ENCODE measurements at regions not wholly inside any gene's neighbourhood (a gene's known extent, or its start where the extent isn't known, plus 50 kb on each side); places are given as distances from the start of the nearest gene placed in this dataset.
A peak's percentile ranks its signal among the peaks of the same experiment; 100 is the strongest.

- H3K4me3 Mint-ChIP-seq (ENCODE audit: low read depth), result no peak overlapping the region
- H3K27me3 Mint-ChIP-seq, result no peaks in the 10 kb centered on the region
- TF ChIP-seq CTCF (IDR thresholded peaks at IDR 0.05; ENCODE audit: unreplicated experiment), result no peak
- DNase-seq (ENCODE audit: low spot score, unreplicated experiment), result no peak
- no peaks in the 10 kb centered on the region for H3K36me3 Mint-ChIP-seq (ENCODE audit: insufficient read depth)
- peaks cover 4% of the 10 kb centered on the region for H3K9me3 Mint-ChIP-seq (ENCODE audit: low read depth)
- no peak overlapping the region for H3K27ac Mint-ChIP-seq
- H3K4me1 Mint-ChIP-seq (ENCODE audit: low read depth), result peaks cover 2% of the 10 kb centered on the region
Measured at GRCh38 chrX:124910611-124911010, 409.1 kb upstream of the TEX13C start.

- H3K27ac Mint-ChIP-seq, result no peak overlapping the region
- no peaks in the 10 kb centered on the region for H3K36me3 Mint-ChIP-seq (ENCODE audit: insufficient read depth)
- no peak for TF ChIP-seq CTCF (IDR thresholded peaks at IDR 0.05; ENCODE audit: unreplicated experiment)
- H3K27me3 Mint-ChIP-seq, result no peaks in the 10 kb centered on the region
- no peaks in the 10 kb centered on the region for H3K9me3 Mint-ChIP-seq (ENCODE audit: low read depth)
- H3K4me3 Mint-ChIP-seq (ENCODE audit: low read depth), result no peak overlapping the region
- H3K4me1 Mint-ChIP-seq (ENCODE audit: low read depth), result peaks cover 3% of the 10 kb centered on the region
- no peak for DNase-seq (ENCODE audit: low spot score, unreplicated experiment)
Measured at GRCh38 chrX:124917011-124917410, 402.7 kb upstream of the TEX13C start.

- no peaks in the 10 kb centered on the region for H3K9me3 Mint-ChIP-seq (ENCODE audit: low read depth)
Measured at GRCh38 chrX:124925681-124926080, 394.0 kb upstream of the TEX13C start.

GRCh38 chrX:124931241-124931640 is 388.4 kb upstream of the TEX13C start:
- Mint-ChIP-seq H3K9me3 (ENCODE audit: low read depth) (no peaks in the 10 kb centered on the region), H3K27ac (no peak overlapping the region), H3K27me3 (no peaks in the 10 kb centered on the region), H3K36me3 (ENCODE audit: insufficient read depth) (no peaks in the 10 kb centered on the region), H3K4me3 (ENCODE audit: low read depth) (no peak overlapping the region), H3K4me1 (ENCODE audit: low read depth) (peaks cover 23% of the 10 kb centered on the region)
- TF ChIP-seq CTCF (IDR thresholded peaks at IDR 0.05; ENCODE audit: unreplicated experiment), result no peak
- DNase-seq (ENCODE audit: low spot score, unreplicated experiment), result no peak

More at GRCh38 chrX:124925681-124926080, 394.0 kb upstream of the TEX13C start:
- H3K27ac Mint-ChIP-seq, result peak overlapping the region; percentile 34
- H3K27me3 Mint-ChIP-seq, result no peaks in the 10 kb centered on the region
- H3K36me3 Mint-ChIP-seq (ENCODE audit: insufficient read depth), result no peaks in the 10 kb centered on the region
- peaks cover 10% of the 10 kb centered on the region for H3K4me1 Mint-ChIP-seq (ENCODE audit: low read depth)
- DNase-seq (ENCODE audit: low spot score, unreplicated experiment), result no peak
- no peak overlapping the region for H3K4me3 Mint-ChIP-seq (ENCODE audit: low read depth)
- no peak for TF ChIP-seq CTCF (IDR thresholded peaks at IDR 0.05; ENCODE audit: unreplicated experiment)

GRCh38 chrX:124931958-124932357 is 387.7 kb upstream of the TEX13C start:
- peaks cover 24% of the 10 kb centered on the region for H3K4me1 Mint-ChIP-seq (ENCODE audit: low read depth)

More at GRCh38 chrX:124931958-124932357, 387.7 kb upstream of the TEX13C start:
- TF ChIP-seq CTCF (IDR thresholded peaks at IDR 0.05; ENCODE audit: unreplicated experiment), result no peak
- Mint-ChIP-seq H3K9me3 (ENCODE audit: low read depth) (no peaks in the 10 kb centered on the region), H3K27ac (no peak overlapping the region), H3K27me3 (no peaks in the 10 kb centered on the region), H3K4me3 (ENCODE audit: low read depth) (no peak overlapping the region), H3K36me3 (ENCODE audit: insufficient read depth) (no peaks in the 10 kb centered on the region)
- no peak for DNase-seq (ENCODE audit: low spot score, unreplicated experiment)
